HCT116 (cell line): ENCODE measurements at regions not wholly inside any gene's neighbourhood (a gene's known extent, or its start where the extent isn't known, plus 50 kb on each side); places are given as distances from the start of the nearest gene placed in this dataset.

Experiments
- ELF1 ChIP-seq: IDR thresholded peaks from 2 replicates; pipeline ENCODE4 v1.6.1; 2012; ENCODE audit warnings: low read depth, borderline replicate concordance
- EZH2 ChIP-seq: fragments of 200-600 bp; sonication (generic); IDR thresholded peaks from 2 replicates; pipeline ENCODE4 v1.6.1; 2017; ENCODE audit warnings: antibody characterized with exemption, mixed run types
- JUND ChIP-seq: IDR thresholded peaks from 2 replicates; pipeline ENCODE4 v1.6.1; 2012
- POLR2A ChIP-seq: IDR thresholded peaks from 2 replicates; pipeline ENCODE4 v1.7.0; 2011; ENCODE audit warnings: borderline replicate concordance; ENCODE audit not compliant: insufficient read depth, insufficient read length; ENCODE audit errors: extremely low read depth
- POLR2AphosphoS5 ChIP-seq: IDR thresholded peaks from 2 replicates; pipeline ENCODE4 v1.6.1; 2011; ENCODE audit warnings: mild to moderate bottlenecking, low read depth, low read length, moderate library complexity
- RAD21 ChIP-seq: IDR thresholded peaks from 2 replicates; pipeline ENCODE4 v1.6.1; 2012; ENCODE audit warnings: low read depth, mild to moderate bottlenecking
- TCF7L2 ChIP-seq: IDR thresholded peaks from 2 replicates; pipeline ENCODE4 v1.7.0; 2011; ENCODE audit warnings: borderline replicate concordance, inconsistent platforms; ENCODE audit not compliant: insufficient read depth, insufficient read length; ENCODE audit errors: extremely low read depth
- YY1 ChIP-seq: IDR thresholded peaks from 2 replicates; pipeline ENCODE4 v1.6.1; 2011; ENCODE audit warnings: low read length, low read depth, moderate library complexity, mild to moderate bottlenecking; ENCODE audit not compliant: insufficient replicate concordance; ENCODE audit errors: extremely low read depth
- TF ChIP-seq, protein P1 (sequence below): IDR thresholded peaks from 2 replicates; pipeline ENCODE4 v1.6.1; 2012; ENCODE audit warnings: low read depth
- TF ChIP-seq, protein P2 (sequence below), 3 experiments: fragments of 200-600 bp in 1 of 3; sonication (generic) in 1 of 3; IDR thresholded peaks in 2 of 3; conservative IDR thresholded peaks in 1 of 3; 2 replicates each; pipeline ENCODE4 v1.5.1; 2012 to 2017; ENCODE audit warnings: low read depth in 2 of 3, low read length in 2 of 3, antibody characterized with exemption in 1 of 3, borderline replicate concordance in 1 of 3, control low read depth in 1 of 3, mild to moderate bottlenecking in 1 of 3, mixed read lengths in 1 of 3, mixed run types in 1 of 3, moderate library complexity in 1 of 3; ENCODE audit not compliant: insufficient read depth in 1 of 3
- TF ChIP-seq, protein P3 (sequence below): IDR thresholded peaks from 2 replicates; pipeline ENCODE4 v1.6.1; 2011; ENCODE audit warnings: mild to moderate bottlenecking, low read length, moderate library complexity; ENCODE audit not compliant: insufficient replicate concordance; ENCODE audit errors: extremely low read depth

DNA sequence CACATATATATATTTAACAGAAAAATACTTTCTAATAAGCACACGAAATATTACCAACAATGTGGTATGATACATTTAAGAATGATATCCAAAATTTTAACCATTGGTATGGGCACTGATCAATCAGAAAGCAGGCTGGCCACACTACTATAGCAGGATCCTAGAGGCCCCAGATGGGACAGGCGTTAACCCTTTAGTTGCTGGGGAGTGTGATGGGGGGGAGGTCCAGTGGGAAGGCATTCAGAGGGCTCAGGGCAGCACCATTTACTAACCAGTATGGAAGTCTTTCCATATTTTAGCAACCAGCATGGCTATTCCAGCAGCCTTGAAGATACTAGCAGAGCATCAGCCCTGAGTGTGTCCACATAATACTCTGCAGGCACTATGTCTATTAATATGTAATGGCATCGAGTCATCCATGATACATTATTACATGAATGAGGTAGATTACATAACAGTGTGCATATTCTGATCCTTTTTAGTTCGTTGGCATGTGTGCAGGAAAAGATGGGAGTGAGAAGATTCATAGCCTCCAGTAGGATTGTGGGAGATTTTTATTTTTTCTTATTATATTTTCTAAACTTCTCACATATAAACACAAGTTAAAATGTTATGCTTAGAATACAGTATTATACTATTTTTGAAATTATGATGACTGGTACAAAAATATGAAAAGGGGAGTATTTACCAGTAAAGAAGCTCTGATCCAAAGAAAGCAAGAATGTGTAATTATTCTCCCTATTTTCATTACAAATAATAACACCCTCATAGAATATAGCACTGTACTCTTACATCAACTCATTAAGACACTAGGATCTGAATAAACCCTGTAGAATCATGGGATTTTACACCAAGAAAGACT is 78.9 kb downstream of the FAM217A start:
- TF ChIP-seq, protein P1, sequence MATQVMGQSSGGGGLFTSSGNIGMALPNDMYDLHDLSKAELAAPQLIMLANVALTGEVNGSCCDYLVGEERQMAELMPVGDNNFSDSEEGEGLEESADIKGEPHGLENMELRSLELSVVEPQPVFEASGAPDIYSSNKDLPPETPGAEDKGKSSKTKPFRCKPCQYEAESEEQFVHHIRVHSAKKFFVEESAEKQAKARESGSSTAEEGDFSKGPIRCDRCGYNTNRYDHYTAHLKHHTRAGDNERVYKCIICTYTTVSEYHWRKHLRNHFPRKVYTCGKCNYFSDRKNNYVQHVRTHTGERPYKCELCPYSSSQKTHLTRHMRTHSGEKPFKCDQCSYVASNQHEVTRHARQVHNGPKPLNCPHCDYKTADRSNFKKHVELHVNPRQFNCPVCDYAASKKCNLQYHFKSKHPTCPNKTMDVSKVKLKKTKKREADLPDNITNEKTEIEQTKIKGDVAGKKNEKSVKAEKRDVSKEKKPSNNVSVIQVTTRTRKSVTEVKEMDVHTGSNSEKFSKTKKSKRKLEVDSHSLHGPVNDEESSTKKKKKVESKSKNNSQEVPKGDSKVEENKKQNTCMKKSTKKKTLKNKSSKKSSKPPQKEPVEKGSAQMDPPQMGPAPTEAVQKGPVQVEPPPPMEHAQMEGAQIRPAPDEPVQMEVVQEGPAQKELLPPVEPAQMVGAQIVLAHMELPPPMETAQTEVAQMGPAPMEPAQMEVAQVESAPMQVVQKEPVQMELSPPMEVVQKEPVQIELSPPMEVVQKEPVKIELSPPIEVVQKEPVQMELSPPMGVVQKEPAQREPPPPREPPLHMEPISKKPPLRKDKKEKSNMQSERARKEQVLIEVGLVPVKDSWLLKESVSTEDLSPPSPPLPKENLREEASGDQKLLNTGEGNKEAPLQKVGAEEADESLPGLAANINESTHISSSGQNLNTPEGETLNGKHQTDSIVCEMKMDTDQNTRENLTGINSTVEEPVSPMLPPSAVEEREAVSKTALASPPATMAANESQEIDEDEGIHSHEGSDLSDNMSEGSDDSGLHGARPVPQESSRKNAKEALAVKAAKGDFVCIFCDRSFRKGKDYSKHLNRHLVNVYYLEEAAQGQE: no peak
- TF ChIP-seq, protein P2, sequence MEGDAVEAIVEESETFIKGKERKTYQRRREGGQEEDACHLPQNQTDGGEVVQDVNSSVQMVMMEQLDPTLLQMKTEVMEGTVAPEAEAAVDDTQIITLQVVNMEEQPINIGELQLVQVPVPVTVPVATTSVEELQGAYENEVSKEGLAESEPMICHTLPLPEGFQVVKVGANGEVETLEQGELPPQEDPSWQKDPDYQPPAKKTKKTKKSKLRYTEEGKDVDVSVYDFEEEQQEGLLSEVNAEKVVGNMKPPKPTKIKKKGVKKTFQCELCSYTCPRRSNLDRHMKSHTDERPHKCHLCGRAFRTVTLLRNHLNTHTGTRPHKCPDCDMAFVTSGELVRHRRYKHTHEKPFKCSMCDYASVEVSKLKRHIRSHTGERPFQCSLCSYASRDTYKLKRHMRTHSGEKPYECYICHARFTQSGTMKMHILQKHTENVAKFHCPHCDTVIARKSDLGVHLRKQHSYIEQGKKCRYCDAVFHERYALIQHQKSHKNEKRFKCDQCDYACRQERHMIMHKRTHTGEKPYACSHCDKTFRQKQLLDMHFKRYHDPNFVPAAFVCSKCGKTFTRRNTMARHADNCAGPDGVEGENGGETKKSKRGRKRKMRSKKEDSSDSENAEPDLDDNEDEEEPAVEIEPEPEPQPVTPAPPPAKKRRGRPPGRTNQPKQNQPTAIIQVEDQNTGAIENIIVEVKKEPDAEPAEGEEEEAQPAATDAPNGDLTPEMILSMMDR (IDR thresholded peaks at IDR 0.05 in 2 of 3, conservative IDR thresholded peaks at IDR 0.05 in 1 of 3; ENCODE audit: borderline replicate concordance in 1 of 3, insufficient read depth in 1 of 3, low read depth in 2 of 3, low read length in 2 of 3): no peak
- TF ChIP-seq RAD21 (no peak), EZH2 (no peak), JUND (no peak), YY1 (no peak), TCF7L2 (no peak), POLR2A (no peak), ELF1 (no peak), POLR2AphosphoS5 (no peak)
- TF ChIP-seq, protein P3, sequence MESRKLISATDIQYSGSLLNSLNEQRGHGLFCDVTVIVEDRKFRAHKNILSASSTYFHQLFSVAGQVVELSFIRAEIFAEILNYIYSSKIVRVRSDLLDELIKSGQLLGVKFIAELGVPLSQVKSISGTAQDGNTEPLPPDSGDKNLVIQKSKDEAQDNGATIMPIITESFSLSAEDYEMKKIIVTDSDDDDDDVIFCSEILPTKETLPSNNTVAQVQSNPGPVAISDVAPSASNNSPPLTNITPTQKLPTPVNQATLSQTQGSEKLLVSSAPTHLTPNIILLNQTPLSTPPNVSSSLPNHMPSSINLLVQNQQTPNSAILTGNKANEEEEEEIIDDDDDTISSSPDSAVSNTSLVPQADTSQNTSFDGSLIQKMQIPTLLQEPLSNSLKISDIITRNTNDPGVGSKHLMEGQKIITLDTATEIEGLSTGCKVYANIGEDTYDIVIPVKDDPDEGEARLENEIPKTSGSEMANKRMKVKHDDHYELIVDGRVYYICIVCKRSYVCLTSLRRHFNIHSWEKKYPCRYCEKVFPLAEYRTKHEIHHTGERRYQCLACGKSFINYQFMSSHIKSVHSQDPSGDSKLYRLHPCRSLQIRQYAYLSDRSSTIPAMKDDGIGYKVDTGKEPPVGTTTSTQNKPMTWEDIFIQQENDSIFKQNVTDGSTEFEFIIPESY: no peak
